ENCODE measurements at regions not wholly inside any gene's neighbourhood (a gene's known extent, or its start where the extent isn't known, plus 50 kb on each side); places are given as distances from the start of the nearest gene placed in this dataset.

- peak; percentile 19 for DNase-seq (ENCODE audit: low read depth)
- no peak overlapping the region for H3K27ac ChIP-seq (ENCODE audit: low read depth, low read length)
- H3K27ac Mint-ChIP-seq (ENCODE audit: unreplicated experiment), result no peak overlapping the region
- no peaks in the 10 kb centered on the region for H3K27me3 Mint-ChIP-seq (ENCODE audit: low read depth, unreplicated experiment)
- no peak overlapping the region for H3K4me3 ChIP-seq (ENCODE audit: insufficient read depth, low read depth, low read length)
- H3K9me3 ChIP-seq (ENCODE audit: insufficient read depth, low read depth, low read length), result no peaks in the 10 kb centered on the region
- no peaks in the 10 kb centered on the region for H3K4me1 ChIP-seq (ENCODE audit: insufficient read depth, low read length)
- H3K79me2 ChIP-seq (ENCODE audit: insufficient read depth, low read length), result no peaks in the 10 kb centered on the region
- H3K36me3 Mint-ChIP-seq (ENCODE audit: low read depth, unreplicated experiment), result no peaks in the 10 kb centered on the region
- no peak overlapping the region for H2AFZ ChIP-seq (ENCODE audit: low read depth, low read length)
- no peaks in the 10 kb centered on the region for H3K27me3 ChIP-seq (ENCODE audit: insufficient read depth, low read length)
- no peak overlapping the region for H3K4me3 Mint-ChIP-seq (ENCODE audit: unreplicated experiment)
- no peaks in the 10 kb centered on the region for H3K4me1 Mint-ChIP-seq (ENCODE audit: low read depth, unreplicated experiment)
- H3K9me3 Mint-ChIP-seq (ENCODE audit: unreplicated experiment), result no peaks in the 10 kb centered on the region
- no peaks in the 10 kb centered on the region for H3K36me3 ChIP-seq (ENCODE audit: insufficient read depth, low read length)
- no peak for FAIRE-seq
- no peak for TF ChIP-seq EZH2 (IDR thresholded peaks at IDR 0.05; ENCODE audit: insufficient read depth, low read length)
- TF ChIP-seq CTCF (IDR thresholded peaks at IDR 0.05; ENCODE audit: insufficient read depth, low read depth, low read length), result no peak
- no peak overlapping the region for H3K9ac ChIP-seq (ENCODE audit: low read length)
- no peaks in the 10 kb centered on the region for H4K20me1 ChIP-seq (ENCODE audit: insufficient read depth, low read length)
- no peak overlapping the region for H3K4me2 ChIP-seq (ENCODE audit: low read length)
Observed at GRCh38 chr18:55968550-55968949, 380.6 kb upstream of the TCF4 start.

- no peaks in the 10 kb centered on the region for H3K4me1 ChIP-seq (ENCODE audit: insufficient read depth, low read length)
- no peaks in the 10 kb centered on the region for H4K20me1 ChIP-seq (ENCODE audit: insufficient read depth, low read length)
- H3K27me3 Mint-ChIP-seq (ENCODE audit: low read depth, unreplicated experiment), result no peaks in the 10 kb centered on the region
- no peak overlapping the region for H3K27ac Mint-ChIP-seq (ENCODE audit: unreplicated experiment)
- H3K27me3 ChIP-seq (ENCODE audit: insufficient read depth, low read length), result no peaks in the 10 kb centered on the region
- H3K4me3 Mint-ChIP-seq (ENCODE audit: unreplicated experiment), result no peak overlapping the region
- no peak for TF ChIP-seq EZH2 (IDR thresholded peaks at IDR 0.05; ENCODE audit: insufficient read depth, low read length)
- TF ChIP-seq CTCF (IDR thresholded peaks at IDR 0.05; ENCODE audit: insufficient read depth, low read depth, low read length), result no peak
- H3K9me3 ChIP-seq (ENCODE audit: insufficient read depth, low read depth, low read length), result no peaks in the 10 kb centered on the region
- no peak overlapping the region for H3K27ac ChIP-seq (ENCODE audit: low read depth, low read length)
- H3K4me1 Mint-ChIP-seq (ENCODE audit: low read depth, unreplicated experiment), result no peaks in the 10 kb centered on the region
- no peak overlapping the region for H3K4me3 ChIP-seq (ENCODE audit: insufficient read depth, low read depth, low read length)
- H3K9ac ChIP-seq (ENCODE audit: low read length), result no peak overlapping the region
- DNase-seq (ENCODE audit: low read depth) (no peak), FAIRE-seq (no peak)
- H3K36me3 ChIP-seq (ENCODE audit: insufficient read depth, low read length), result no peaks in the 10 kb centered on the region
- no peak overlapping the region for H2AFZ ChIP-seq (ENCODE audit: low read depth, low read length)
- no peaks in the 10 kb centered on the region for H3K79me2 ChIP-seq (ENCODE audit: insufficient read depth, low read length)
- H3K4me2 ChIP-seq (ENCODE audit: low read length), result no peak overlapping the region
- no peaks in the 10 kb centered on the region for H3K9me3 Mint-ChIP-seq (ENCODE audit: unreplicated experiment)
- H3K36me3 Mint-ChIP-seq (ENCODE audit: low read depth, unreplicated experiment), result no peaks in the 10 kb centered on the region
Observed at GRCh38 chr18:55967019-55967418, 379.0 kb upstream of the TCF4 start.

- TF ChIP-seq CTCF (IDR thresholded peaks at IDR 0.05; ENCODE audit: insufficient read depth, low read depth, low read length), result no peak
- TF ChIP-seq EZH2 (IDR thresholded peaks at IDR 0.05; ENCODE audit: insufficient read depth, low read length), result no peak
- H3K27me3 ChIP-seq (ENCODE audit: insufficient read depth, low read length), result no peaks in the 10 kb centered on the region
- H3K4me3 Mint-ChIP-seq (ENCODE audit: unreplicated experiment), result no peak overlapping the region
- H3K4me3 ChIP-seq (ENCODE audit: insufficient read depth, low read depth, low read length), result no peak overlapping the region
- peaks cover 6% of the 10 kb centered on the region for H3K4me1 Mint-ChIP-seq (ENCODE audit: low read depth, unreplicated experiment)
- H3K4me1 ChIP-seq (ENCODE audit: insufficient read depth, low read length), result no peaks in the 10 kb centered on the region
- FAIRE-seq (no peak), DNase-seq (ENCODE audit: low read depth) (no peak)
- no peaks in the 10 kb centered on the region for H3K36me3 ChIP-seq (ENCODE audit: insufficient read depth, low read length)
- H3K27ac ChIP-seq (ENCODE audit: low read depth, low read length), result no peak overlapping the region
- no peaks in the 10 kb centered on the region for H3K36me3 Mint-ChIP-seq (ENCODE audit: low read depth, unreplicated experiment)
- H3K9me3 Mint-ChIP-seq (ENCODE audit: unreplicated experiment), result no peaks in the 10 kb centered on the region
- H3K27ac Mint-ChIP-seq (ENCODE audit: unreplicated experiment), result no peak overlapping the region
- no peak overlapping the region for H3K9ac ChIP-seq (ENCODE audit: low read length)
- H3K4me2 ChIP-seq (ENCODE audit: low read length), result no peak overlapping the region
- H3K9me3 ChIP-seq (ENCODE audit: insufficient read depth, low read depth, low read length), result no peaks in the 10 kb centered on the region
- no peak overlapping the region for H2AFZ ChIP-seq (ENCODE audit: low read depth, low read length)
- H4K20me1 ChIP-seq (ENCODE audit: insufficient read depth, low read length), result no peaks in the 10 kb centered on the region
- H3K27me3 Mint-ChIP-seq (ENCODE audit: low read depth, unreplicated experiment), result no peaks in the 10 kb centered on the region
- H3K79me2 ChIP-seq (ENCODE audit: insufficient read depth, low read length), result no peaks in the 10 kb centered on the region
Observed at GRCh38 chr18:55964171-55964570, 376.2 kb upstream of the TCF4 start.
